Adrenal gland (tissue), 9 donors: ENCODE measurements at regions not wholly inside any gene's neighbourhood (a gene's known extent, or its start where the extent isn't known, plus 50 kb on each side); places are given as distances from the start of the nearest gene placed in this dataset.

Experiments
- DNase-seq, 7 donors: peaks; one replicate each; pipeline ENCODE4 v3.0.0-alpha.2; 2019 to 2020
- H3K27ac ChIP-seq, 5 donors: fragments of 200-600 bp; sonication (generic) in 4 of 5; 1 replicate in 3 of 5; 2 replicates in 2 of 5; pipeline versions ENCODE4 v1.5.1 to v1.8.0; 2016 to 2020; ENCODE audit warnings: mild to moderate bottlenecking in 1 of 5
- H3K27me3 ChIP-seq: fragments of 200-600 bp; 2 replicates; pipeline ENCODE4 v1.8.0; 2021
- H3K36me3 ChIP-seq, 2 donors: fragments of 200-600 bp; replicated peaks in 1 of 2; 1 replicate in 1 of 2; 2 replicates in 1 of 2; pipeline versions ENCODE4 v1.5.1 to v1.8.0; 2018 to 2022
- H3K4me1 ChIP-seq, 2 donors: fragments of 200-600 bp; replicated peaks in 1 of 2; 1 replicate in 1 of 2; 2 replicates in 1 of 2; pipeline versions ENCODE4 v1.5.1 to v1.8.0; 2018 to 2021
- H3K4me3 ChIP-seq, 4 donors: fragments of 200-600 bp; sonication (generic) in 3 of 4; one replicate each; pipeline ENCODE4 v1.5.1; 2016 to 2018
- H3K9me3 ChIP-seq, 3 donors: fragments of 200-600 bp; sonication (generic) in 1 of 3; replicated peaks in 1 of 3; 1 replicate in 2 of 3; 2 replicates in 1 of 3; pipeline versions ENCODE4 v1.5.1 to v1.8.0; 2016 to 2021
- POLR2A ChIP-seq, 2 donors: fragments of 450-650 bp; IDR thresholded peaks; one replicate each; pipeline ENCODE4 v1.6.1; 2017; ENCODE audit warnings: antibody characterized with exemption in 2 of 2, mild to moderate bottlenecking in 2 of 2, moderate library complexity in 1 of 2
- WGBS, 4 donors: extraction: QIAGEN DNeasy Blood & Tissue Kit in 2 of 4; methylation state at CpG; one replicate each; pipeline versions ENCODE4 v1.1.5 to v1.1.7; 2013 to 2017; 5-methylcytosine and 5-hydroxymethylcytosine counted together
- intact Hi-C, 2 donors: fragments of 100-400 bp; cut with DNase I; formaldehyde crosslinking; loops; one replicate each; pipeline versions ENCODE4 v1.14.1 to v1.15.0; 2022 to 2023
- TF ChIP-seq, protein P1 (sequence below), 6 experiments: fragments of 450-650 bp in 4 of 6; fragments of 200-600 bp in 2 of 6; sonication (generic) in 1 of 6; IDR thresholded peaks; 1 replicate in 5 of 6; 2 replicates in 1 of 6; pipeline versions ENCODE4 v1.5.1 to v1.8.0; 2016 to 2021; ENCODE audit warnings: antibody characterized with exemption in 6 of 6, mild to moderate bottlenecking in 2 of 6, moderate library complexity in 1 of 6
- donor health status: healthy with polysubstance abuse.
- donor health status: Bipolar disorder and iron deficiency.
- donor health status: DM: yes; HTN: yes; CAD: no.
- donor health status: DM: no; HTN: no; CAD: no.
- donor health status: DM: no; HTN: no; CAD: no.

DNA sequence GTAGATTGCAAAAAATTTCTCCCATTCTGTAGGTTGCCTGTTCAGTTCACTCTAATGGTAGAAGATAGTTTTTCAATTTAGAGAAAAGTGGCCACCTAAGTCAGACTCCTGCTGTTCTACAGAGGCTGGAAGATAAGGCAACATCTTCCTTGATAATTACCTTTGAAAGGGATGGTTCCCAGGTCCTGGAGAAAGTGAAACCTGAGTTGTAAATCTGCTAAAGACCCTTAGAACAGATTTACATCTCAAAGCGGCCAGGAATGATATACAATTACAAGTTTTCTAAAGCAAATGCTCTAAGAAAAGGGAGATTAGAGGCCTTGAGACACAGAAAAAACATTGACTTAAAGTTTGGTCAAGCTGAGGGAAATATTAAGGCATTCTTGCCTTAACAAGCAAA lies 1350.2 kb upstream of the FAM98A start:
- DNase-seq, result no peak
- Histone ChIP-seq H3K9me3 (no peaks in the 10 kb centered on the region), H3K4me3 (no peak overlapping the region), H3K27ac (no peak overlapping the region), H3K4me1 (no peaks in the 10 kb centered on the region), H3K27me3 (no peaks in the 10 kb centered on the region), H3K36me3 (no peaks in the 10 kb centered on the region)
- WGBS, 4 donors, result 46 to 63% (median 55%) methylated on average over 1 of the region's 1 CpG
- intact Hi-C loops, result no loop called here
- TF ChIP-seq, protein P1, sequence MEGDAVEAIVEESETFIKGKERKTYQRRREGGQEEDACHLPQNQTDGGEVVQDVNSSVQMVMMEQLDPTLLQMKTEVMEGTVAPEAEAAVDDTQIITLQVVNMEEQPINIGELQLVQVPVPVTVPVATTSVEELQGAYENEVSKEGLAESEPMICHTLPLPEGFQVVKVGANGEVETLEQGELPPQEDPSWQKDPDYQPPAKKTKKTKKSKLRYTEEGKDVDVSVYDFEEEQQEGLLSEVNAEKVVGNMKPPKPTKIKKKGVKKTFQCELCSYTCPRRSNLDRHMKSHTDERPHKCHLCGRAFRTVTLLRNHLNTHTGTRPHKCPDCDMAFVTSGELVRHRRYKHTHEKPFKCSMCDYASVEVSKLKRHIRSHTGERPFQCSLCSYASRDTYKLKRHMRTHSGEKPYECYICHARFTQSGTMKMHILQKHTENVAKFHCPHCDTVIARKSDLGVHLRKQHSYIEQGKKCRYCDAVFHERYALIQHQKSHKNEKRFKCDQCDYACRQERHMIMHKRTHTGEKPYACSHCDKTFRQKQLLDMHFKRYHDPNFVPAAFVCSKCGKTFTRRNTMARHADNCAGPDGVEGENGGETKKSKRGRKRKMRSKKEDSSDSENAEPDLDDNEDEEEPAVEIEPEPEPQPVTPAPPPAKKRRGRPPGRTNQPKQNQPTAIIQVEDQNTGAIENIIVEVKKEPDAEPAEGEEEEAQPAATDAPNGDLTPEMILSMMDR (IDR thresholded peaks at IDR 0.05), result no peak
- no peak for TF ChIP-seq POLR2A (IDR thresholded peaks at IDR 0.05)

DNA sequence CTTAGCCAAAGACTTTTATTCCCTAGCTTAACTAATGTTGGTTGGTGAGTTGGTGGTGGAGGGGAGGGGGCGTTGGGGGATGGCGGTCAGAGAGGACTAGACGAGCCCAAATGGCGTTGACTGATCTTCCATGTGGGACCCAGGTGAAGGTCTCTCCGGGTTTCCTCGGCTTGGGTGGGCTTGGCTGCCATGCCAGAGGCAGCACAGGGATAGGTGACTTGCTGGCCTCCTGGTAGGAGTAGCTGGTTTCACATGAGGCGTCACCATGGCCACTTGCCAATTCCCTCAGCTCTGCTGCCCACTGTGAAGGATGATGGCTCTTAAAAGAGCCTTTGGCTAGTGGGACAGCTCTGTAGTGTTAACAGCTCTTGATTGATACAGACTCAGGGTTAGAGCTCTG lies 1337.0 kb upstream of the FAM98A start:
- 76 to 90% (median 86%) methylated on average over 7 of the region's 7 CpGs for whole genome bisulfite sequencing, 4 donors
- intact Hi-C loops, result no loop called here
- Histone ChIP-seq H3K27me3 (no peaks in the 10 kb centered on the region), H3K27ac (no peak overlapping the region), H3K4me1 (no peaks in the 10 kb centered on the region), H3K4me3 (no peak overlapping the region), H3K36me3 (no peaks in the 10 kb centered on the region), H3K9me3 (no peaks in the 10 kb centered on the region)
- no peak for DNase-seq
- TF ChIP-seq, protein P1 (IDR thresholded peaks at IDR 0.05), result no peak
- no peak for TF ChIP-seq POLR2A (IDR thresholded peaks at IDR 0.05)

DNA sequence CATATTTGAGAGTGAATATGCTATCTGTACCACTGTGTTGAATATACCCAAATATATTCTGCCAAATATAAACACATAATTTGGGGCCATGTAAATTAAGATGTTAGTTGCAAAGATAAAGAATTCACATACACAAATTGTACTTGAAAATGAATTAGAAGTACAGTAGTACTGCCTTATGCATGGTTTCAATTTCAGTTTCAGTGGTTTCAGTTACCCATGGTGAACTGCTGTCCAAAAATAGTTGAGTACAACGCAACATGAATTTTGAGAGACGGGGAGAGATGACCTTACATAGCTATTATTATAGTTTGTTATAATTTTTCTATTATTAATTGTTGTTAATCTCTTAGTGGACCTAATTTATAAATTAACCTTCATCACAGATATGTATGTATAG lies 1313.0 kb upstream of the FAM98A start:
- no peaks in the 10 kb centered on the region for H3K36me3 ChIP-seq
- DNase-seq, result no peak
- WGBS, 4 donors, result 67 to 77% (median 69%) methylated on average over 2 of the region's 2 CpGs
- intact Hi-C loops, result no loop called here
- H3K9me3 ChIP-seq, result no peaks in the 10 kb centered on the region
- no peak overlapping the region for H3K27ac ChIP-seq
- TF ChIP-seq, protein P1 (IDR thresholded peaks at IDR 0.05), result no peak
- no peak for TF ChIP-seq POLR2A (IDR thresholded peaks at IDR 0.05)
- H3K4me1 ChIP-seq, result no peaks in the 10 kb centered on the region
- no peaks in the 10 kb centered on the region for H3K27me3 ChIP-seq
- no peak overlapping the region for H3K4me3 ChIP-seq

DNA sequence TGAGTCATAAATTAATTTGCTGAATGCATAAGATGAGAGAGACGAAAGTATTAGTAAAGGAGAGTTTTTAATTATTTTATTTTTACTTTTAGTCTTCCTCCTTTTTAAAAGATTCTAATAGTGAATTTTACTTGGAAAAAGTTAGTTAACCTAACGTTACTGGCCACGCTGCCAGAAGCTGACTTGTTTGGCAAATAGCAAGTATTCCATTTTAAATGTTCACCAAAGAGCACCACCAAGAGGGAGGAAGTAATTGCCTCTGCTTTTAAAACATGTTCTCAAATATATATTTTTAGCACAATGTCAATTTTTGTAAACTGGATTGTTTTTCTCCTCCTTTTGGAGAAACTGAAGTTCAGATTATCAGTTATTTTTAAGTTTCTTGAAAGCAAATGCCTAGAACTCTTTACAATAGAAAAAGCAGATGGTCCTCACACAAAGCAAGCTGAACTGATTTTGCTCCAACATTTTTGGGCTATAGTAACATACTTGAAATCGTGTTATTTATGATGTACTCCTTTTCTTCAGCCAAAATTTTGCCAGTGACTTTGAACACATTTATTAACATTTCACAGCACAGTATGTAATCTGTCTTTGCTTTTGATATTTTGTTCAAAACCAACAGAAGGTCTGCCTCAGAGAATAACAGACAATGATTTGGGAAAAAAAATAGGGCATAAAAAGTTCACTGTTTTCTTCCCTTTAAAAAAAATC lies 1311.0 kb upstream of the FAM98A start:
- 44 to 61% (median 55%) methylated on average over 4 of the region's 4 CpGs for WGBS, 4 donors
- Histone ChIP-seq H3K4me3 (no peak overlapping the region), H3K27ac (no peak overlapping the region), H3K4me1 (no peaks in the 10 kb centered on the region), H3K9me3 (no peaks in the 10 kb centered on the region), H3K36me3 (no peaks in the 10 kb centered on the region), H3K27me3 (no peaks in the 10 kb centered on the region)
- intact Hi-C loops, result no loop called here
- DNase-seq, result no peak
- TF ChIP-seq POLR2A (IDR thresholded peaks at IDR 0.05), result no peak
- TF ChIP-seq, protein P1 (IDR thresholded peaks at IDR 0.05), result no peak
